GM19238 (cell line): ENCODE measurements at regions not wholly inside any gene's neighbourhood (a gene's known extent, or its start where the extent isn't known, plus 50 kb on each side); places are given as distances from the start of the nearest gene placed in this dataset.
"Not testable (repeated sequence)": the region's sequence is repeated elsewhere in the genome, so short reads cannot be mapped to it uniquely, and the experiment has no call there.

ENCODE experiments used
- DNase-seq: peaks from one replicate; pipeline ENCODE4 v3.0.0; 2011; ENCODE audit warnings: low spot score; ENCODE audit not compliant: insufficient read length

DNA sequence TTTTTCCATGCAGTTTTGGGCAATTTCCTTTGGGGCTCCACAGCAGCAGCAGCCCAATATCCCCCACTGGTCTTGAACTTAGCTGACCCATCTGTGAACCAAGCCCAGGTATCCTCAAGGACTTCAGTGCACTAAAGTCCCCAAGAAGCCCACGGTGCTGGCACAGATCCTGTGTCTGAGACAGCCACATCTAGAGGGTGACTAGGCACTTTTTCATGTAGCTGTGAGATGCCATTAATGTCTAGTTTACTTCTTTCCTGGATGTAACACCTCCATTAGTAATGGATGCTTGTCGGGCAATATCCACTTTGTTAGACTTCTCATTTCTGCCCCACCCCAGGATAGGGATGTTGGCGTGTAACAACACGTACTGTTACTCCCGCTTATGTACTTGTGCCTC lies 117.9 kb downstream of the GPCPD1 start:
- no peak for DNase-seq

GRCh38 chr20:5491455-5491854 lies 119.4 kb downstream of the GPCPD1 start:
- no peak for DNase-seq

GRCh38 chr20:5489601-5490000 lies 121.2 kb downstream of the GPCPD1 start:
- DNase-seq: no peak

- no peak for DNase-seq
Observed at GRCh38 chr20:5488823-5489222, 122.0 kb downstream of the GPCPD1 start.

DNA sequence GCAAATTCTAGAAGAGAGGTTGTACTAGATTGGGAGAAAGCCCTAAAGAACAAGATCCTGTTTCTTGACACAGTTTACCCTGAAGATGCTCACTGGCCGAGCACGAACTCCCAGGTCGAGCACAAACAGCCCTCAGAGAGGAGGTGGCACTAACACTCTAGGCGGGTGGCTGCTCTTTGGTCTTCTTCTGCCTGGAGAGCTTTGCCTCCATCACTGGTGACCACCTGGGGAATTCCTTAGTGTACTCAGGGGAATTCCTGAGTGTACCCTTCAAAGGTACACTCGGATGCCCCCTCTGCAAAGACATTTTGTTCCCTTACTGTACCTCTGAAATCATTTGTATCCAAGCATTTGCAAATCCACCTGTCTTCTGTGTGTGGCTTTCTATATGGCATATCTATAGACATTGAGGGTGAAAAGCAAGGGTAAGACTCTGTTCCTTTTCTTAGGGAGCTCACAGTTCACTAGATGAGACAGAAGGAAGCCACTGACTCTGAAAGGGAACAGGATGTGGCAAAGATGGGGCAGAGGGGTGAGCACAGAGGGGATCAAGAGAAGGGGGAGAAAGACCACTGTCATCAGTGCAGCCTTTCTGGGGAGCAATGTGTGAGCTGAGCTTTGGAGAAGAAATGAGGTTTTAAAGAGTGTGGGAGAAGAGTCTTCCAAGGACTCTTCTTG lies 124.3 kb downstream of the GPCPD1 start:
- DNase-seq: no peak

GRCh38 chr20:5484926-5485325 lies 125.9 kb downstream of the GPCPD1 start:
- DNase-seq: no peak

- DNase-seq: no peak
Observed at GRCh38 chr20:5484346-5484745, 126.5 kb downstream of the GPCPD1 start.

DNA sequence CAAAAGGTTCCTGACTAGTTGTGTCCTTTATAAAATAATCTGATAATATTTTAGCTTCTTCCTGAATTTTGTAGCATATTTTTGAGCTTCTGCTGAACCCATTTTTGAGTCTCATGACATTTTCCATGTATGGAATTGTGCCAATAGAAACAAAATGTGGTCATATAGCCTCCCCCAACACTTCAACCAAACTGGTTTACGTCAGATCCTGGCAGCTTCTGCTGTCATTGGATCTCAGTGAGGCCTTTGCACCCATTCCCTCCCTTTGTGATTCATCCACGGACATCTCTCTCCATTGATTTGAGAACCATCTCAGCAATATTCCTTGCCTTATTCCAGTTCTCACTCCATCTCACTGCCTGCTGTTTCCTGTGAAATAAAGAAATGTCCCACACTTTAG lies 128.0 kb downstream of the GPCPD1 start:
- DNase-seq: no peak

- DNase-seq: no peak
Observed at GRCh38 chr20:5481872-5482271, 128.9 kb downstream of the GPCPD1 start.

DNA sequence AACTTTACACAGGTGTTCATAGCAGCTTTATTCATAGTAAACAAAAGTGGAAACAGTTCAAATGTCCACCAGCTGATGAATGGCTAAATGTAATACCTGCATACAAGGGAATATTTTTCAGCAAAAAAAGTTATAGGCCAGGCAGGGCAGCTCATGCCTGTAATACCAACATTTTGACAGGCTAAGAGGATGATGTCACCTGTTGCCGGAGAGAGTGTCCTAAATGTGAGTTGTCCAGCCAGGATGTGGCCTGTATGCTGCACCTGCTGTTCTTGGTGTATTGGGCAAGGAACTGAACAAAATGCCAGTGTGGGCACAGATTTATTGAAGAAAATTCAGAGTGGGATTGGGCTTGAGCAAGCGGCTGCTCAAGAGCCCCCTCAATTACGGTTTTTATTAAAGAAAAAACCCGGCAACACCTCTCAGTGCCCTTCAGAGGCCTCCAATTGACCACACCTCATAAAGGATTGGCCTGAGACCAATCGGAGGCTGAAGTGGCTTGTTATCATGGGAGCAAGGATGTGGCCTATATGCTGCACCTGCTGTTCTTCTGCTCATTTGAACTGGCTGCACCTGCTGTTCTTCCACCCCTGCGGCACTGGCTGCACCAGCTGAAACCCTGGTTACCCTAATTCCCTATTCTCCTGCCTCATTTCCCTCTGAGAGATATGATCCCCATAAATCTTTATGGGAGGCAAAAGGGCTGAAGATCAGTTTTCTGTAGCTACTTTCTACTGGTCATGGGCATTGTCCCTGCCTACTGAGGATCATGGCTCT lies 129.8 kb downstream of the GPCPD1 start:
- no peak for DNase-seq

DNA sequence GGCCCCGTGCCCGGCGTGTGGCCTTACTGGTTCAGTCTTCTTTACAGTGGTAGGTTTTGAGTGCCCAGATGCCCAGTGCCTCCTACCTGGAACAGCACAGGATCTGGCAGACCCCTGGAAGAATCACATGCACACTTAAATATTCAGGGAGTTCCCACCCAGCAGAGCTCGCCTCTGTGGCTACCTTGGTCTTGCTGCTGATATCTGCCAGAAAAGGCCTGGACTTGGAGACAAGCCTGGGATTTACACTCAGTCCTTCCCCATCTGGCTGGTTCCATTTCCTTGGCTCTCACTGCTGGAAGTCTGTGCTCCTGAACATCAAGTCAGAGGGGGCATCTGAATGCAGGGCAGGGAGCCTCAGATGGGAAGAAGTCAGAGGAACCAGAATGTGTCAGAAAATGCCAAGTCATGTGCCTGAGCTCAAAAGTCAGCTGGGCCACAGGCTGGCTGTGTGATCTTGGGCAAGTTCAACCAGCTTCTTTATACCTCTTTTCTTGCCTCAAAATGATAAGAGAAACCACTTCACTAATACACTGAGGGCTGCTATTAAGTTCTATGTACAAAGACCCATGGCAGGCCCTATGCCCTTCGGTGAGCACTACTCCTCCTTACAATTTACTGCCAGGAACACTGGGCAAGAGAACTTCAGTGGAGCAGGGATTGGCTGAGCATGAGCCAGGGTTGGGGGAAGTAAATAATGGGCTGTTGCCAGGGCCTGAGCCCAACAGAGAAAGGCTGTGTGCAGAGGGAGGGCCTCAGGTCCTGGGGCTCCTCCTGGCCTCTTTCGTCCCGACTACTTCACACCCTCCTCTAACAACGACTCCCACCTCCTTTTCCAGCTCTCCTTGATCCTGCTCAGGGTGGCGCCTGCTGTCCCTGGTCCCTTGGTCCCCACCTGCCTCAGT lies 135.9 kb downstream of the GPCPD1 start:
- no peak for DNase-seq

- DNase-seq: not testable (repeated sequence)
Observed at GRCh38 chr20:5471866-5472265, 138.9 kb downstream of the GPCPD1 start.

DNA sequence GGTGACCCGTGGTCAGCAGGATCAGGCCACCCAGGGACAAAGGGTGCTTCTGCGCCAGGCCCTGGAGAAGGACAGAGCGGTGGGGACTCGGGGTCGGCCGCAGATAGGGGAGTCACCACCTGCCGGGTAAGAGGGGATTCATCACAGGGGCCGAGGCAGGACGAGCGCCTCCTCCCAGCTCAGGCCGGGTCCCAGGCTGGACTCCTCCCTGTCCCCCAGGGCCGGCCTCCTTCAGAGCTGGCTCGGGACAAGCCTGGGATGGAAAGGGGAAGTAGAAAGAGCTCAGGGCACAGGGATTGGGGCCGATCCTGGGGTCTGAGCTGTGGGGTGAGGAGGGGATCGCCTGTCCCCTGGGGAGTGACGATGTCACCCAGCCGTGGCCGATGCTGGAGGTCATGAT lies 139.4 kb downstream of the GPCPD1 start:
- DNase-seq: no peak

DNA sequence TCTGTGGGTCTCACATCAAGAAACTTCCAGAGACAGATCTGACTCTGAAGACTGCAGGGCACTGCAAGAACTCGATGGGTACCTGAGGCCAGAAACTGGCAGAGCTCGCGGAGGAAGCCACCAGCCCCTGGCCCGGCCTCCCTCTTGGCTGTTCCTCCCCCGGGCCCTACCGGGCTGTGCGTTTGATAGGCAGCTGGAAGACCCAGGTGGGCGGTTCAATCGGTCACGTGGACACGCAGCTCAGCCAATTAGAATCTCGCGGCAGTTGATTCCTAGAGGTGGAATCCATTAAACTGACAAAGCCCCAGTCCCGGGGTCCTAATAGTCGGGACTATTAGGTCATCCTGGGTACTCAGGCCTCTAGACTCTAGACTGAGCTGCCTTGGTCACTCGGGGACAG lies 139.9 kb downstream of the GPCPD1 start:
- DNase-seq: no peak

DNA sequence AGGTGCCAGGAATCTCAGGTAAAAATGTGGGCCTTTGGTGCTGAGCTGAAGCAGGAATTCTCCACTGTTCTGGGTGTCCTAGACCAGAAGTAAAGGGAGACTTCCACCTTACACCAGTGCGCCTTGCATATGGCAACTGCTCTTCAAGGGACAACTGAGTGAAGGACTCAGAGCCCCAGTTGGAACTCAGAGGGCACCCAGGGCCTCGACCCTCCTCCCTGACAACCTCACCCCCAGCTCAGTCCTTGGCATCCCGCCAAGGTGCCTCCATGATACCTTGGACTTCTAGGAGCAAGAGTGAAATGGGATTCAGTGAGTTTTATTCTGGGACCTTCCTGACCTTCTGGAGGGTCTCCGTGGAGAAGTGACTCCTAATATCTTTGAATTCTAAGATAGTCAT lies 140.3 kb downstream of the GPCPD1 start:
- no peak for DNase-seq

DNA sequence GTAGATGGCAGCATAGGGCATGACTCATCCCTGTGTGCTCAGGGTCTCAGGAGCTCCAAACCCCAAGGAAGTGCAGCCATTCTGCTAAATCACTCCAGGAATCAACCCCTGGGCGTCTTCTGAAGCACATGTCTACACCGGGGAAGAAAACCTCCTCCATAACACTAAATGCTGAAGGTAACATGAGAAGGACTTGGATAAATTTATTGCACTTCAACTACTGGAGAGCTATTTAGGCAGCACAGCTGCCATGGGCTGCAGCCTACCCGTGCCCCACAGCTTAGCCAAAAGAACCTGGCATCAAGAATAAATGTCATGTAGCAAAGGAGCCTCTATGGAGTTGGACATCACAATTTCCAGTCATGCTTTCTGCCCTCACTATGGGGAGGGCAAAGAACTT lies 141.7 kb downstream of the GPCPD1 start:
- DNase-seq: no peak

GRCh38 chr20:5467086-5467485 lies 143.7 kb downstream of the GPCPD1 start:
- DNase-seq: no peak

DNA sequence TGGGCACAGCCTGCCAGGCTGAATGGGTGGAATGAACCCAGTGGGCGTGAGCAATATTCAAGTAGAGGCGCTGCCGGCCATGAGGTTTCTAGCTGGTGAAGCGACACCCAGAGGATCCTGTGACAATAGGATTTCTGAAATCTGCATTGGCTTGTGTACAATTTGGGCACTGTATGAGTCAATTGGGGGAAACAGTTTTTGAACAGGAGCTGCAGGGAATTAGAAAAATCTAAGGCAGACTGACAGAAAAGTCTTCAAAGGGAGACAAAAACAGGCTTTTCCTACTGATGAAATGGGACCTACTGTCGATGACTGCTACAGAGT lies 145.2 kb downstream of the GPCPD1 start:
- DNase-seq: no peak

DNA sequence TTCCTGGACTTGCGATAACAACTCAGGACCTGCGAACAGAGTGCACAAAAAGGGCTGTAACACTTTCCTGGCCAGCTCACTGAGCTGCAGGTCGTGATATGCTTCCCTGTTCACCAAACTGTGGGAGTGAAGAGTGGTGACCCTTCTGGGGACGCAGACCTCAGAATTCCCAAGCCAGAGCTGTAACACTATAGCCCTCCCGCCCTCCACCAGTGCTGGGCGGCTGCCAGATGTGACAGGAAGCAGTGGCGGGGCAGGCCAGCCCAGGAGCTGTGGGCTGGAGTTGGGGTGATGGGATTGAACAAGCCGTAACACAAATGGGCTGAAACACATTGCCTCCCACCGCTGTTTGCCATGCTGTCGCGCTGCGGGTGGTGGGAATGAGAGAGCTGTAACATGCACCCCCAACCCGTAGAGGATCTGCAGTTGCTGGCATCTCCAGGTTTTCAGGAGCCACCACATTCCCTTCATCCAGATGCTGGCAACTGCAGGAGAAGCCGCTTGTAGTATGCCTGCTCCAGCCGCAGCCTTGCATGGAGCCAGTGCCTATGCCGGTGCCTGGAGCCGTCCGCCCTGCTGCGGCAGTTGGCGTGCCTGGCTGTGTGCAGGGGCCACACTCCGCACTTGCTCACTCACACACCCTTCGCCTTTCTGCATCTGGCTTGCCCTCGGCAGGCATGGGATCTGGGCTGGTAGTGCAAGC lies 145.8 kb downstream of the GPCPD1 start:
- DNase-seq: no peak

GRCh38 chr20:5463007-5463686 lies 146.4 kb upstream of the PROKR2 start:
- DNase-seq: no peak

GRCh38 chr20:5453745-5454144 lies 137.0 kb upstream of the PROKR2 start:
- DNase-seq: not testable (repeated sequence)
